ENCODE measurements at regions not wholly inside any gene's neighbourhood (a gene's known extent, or its start where the extent isn't known, plus 50 kb on each side); places are given as distances from the start of the nearest gene placed in this dataset.

DNA sequence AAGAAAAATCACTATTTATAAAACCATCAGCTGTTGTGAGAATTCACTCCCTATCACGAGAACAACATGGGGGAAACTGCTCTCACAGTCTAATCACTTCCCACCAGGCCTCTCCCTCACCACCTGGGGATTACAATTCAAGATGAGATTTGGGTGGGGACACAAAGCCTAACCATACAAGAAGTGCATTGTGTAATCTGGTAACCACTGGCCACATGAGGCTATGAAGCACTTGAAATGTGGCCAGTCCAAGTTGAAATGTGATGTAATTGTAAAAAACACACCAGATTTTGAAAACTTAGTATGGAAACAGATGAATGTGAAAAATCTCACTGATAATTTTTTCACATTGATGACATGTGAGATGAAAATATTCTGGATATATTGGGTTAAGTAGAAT lies 293.8 kb downstream of the TTLL7 start:
- no peak overlapping the region for H3K27ac ChIP-seq
- no peak for DNase-seq
- H3K9me3 ChIP-seq = no peaks in the 10 kb centered on the region
- no peak overlapping the region for H3K4me3 ChIP-seq
- no peaks in the 10 kb centered on the region for H3K27me3 ChIP-seq
- TF ChIP-seq POLR2A (IDR thresholded peaks at IDR 0.05) = no peak
- TF ChIP-seq, protein P1, sequence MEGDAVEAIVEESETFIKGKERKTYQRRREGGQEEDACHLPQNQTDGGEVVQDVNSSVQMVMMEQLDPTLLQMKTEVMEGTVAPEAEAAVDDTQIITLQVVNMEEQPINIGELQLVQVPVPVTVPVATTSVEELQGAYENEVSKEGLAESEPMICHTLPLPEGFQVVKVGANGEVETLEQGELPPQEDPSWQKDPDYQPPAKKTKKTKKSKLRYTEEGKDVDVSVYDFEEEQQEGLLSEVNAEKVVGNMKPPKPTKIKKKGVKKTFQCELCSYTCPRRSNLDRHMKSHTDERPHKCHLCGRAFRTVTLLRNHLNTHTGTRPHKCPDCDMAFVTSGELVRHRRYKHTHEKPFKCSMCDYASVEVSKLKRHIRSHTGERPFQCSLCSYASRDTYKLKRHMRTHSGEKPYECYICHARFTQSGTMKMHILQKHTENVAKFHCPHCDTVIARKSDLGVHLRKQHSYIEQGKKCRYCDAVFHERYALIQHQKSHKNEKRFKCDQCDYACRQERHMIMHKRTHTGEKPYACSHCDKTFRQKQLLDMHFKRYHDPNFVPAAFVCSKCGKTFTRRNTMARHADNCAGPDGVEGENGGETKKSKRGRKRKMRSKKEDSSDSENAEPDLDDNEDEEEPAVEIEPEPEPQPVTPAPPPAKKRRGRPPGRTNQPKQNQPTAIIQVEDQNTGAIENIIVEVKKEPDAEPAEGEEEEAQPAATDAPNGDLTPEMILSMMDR (IDR thresholded peaks at IDR 0.05) = no peak
- no peaks in the 10 kb centered on the region for H3K4me1 ChIP-seq
- intact Hi-C loops (cut with DNase I; ENCODE audit: low total_unique reads) = no loop called here
- H3K36me3 ChIP-seq = no peaks in the 10 kb centered on the region

DNA sequence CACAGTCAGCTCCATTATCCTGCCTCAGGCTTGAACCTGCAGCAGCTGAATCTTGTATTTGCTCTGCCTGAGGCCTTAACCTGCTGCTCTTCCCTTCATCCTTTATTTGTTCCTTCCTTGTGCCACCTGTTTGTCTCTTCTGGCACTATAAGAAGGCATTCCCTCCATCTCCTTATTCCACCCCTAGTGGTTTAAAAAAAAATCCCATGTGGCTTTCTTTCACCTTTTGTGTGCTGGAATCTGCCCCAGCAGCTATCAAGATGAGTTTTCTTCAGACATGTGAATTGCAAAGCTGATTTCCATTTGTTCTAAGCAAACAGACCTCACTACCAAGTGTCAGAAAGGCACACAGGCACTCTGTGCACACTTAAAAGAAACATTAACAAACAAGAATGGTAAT lies 294.6 kb downstream of the TTLL7 start:
- Histone ChIP-seq H3K4me3 (no peak overlapping the region), H3K9me3 (no peaks in the 10 kb centered on the region), H3K36me3 (no peaks in the 10 kb centered on the region), H3K27me3 (no peaks in the 10 kb centered on the region), H3K4me1 (no peaks in the 10 kb centered on the region), H3K27ac (no peak overlapping the region)
- DNase-seq = no peak
- intact Hi-C loops (cut with DNase I; ENCODE audit: low total_unique reads) = no loop called here
- TF ChIP-seq, protein P1 (IDR thresholded peaks at IDR 0.05) = no peak
- TF ChIP-seq POLR2A (IDR thresholded peaks at IDR 0.05) = no peak

DNA sequence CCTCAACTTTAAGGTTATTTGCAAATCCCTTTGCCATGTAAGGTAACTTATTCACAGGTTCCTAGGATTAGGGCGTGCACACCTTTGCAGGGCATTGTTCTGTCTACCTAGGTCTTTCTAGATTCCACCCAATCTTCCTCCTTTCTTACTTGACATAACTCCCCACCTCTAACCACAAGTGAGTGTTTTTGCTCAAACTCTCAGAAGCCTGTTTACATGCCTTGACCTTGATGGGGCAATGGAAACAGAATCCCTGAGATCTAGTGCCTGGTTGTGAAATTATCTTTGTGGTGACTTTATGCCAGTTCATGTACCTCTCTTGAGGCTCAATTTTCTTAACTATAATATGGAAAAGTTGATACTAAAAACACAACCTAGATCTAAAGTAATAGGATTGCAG lies 296.6 kb downstream of the TTLL7 start:
- no peak overlapping the region for H3K27ac ChIP-seq
- intact Hi-C loops (cut with DNase I; ENCODE audit: low total_unique reads) = no loop called here

DNA sequence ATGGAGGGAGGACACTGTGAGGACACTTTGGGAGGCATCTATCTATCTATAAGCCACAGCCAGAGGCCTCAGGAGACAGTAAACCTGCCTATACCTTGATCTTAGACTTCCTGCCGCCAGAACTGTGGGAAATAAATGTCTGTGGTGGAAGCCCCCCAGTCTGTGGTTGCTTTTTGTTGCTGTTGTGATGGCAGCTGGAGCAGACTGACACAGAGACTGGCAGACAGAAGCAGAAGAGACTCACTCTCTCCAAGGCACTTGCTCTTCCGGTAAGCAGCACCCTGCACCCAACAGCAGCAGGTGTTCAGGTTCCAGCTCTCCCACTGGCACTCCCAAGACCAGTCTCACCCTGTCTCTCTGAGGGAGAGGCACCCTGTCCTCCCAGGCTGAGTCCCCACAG lies 297.6 kb downstream of the TTLL7 start:
- Histone ChIP-seq H3K4me1 (no peaks in the 10 kb centered on the region), H3K36me3 (no peaks in the 10 kb centered on the region), H3K9me3 (no peaks in the 10 kb centered on the region), H3K4me3 (no peak overlapping the region), H3K27me3 (no peaks in the 10 kb centered on the region), H3K27ac (no peak overlapping the region)
- intact Hi-C loops (cut with DNase I; ENCODE audit: low total_unique reads) = no loop called here
- no peak for DNase-seq
- no peak for TF ChIP-seq POLR2A (IDR thresholded peaks at IDR 0.05)
- TF ChIP-seq, protein P1 (IDR thresholded peaks at IDR 0.05) = no peak

More for the DNA sequence above, 296.6 kb downstream of the TTLL7 start:
- Histone ChIP-seq H3K27me3 (no peaks in the 10 kb centered on the region), H3K4me1 (no peaks in the 10 kb centered on the region), H3K4me3 (no peak overlapping the region), H3K9me3 (no peaks in the 10 kb centered on the region), H3K36me3 (no peaks in the 10 kb centered on the region)
- TF ChIP-seq, protein P1 (IDR thresholded peaks at IDR 0.05) = no peak
- TF ChIP-seq POLR2A (IDR thresholded peaks at IDR 0.05) = no peak
- DNase-seq = no peak

DNA sequence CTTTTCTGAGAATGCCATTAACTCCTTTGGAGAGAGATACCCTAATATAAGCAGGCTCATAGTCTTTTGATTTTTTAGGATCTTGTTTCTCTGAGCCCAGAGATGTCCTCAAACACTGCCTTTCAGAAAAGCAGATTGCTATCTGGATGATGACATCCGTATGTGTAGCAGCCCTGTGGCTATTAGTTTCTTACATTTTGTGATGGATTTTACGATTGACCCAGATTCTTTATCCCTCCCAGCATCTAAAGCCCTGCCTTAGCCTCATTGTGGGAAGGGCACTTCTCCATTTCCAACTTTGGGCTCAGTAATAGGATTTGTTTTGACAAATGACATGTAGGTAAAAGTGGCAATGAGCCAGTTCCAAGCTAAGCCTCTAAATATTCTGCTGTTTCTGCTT lies 300.3 kb downstream of the TTLL7 start:
- no peak for TF ChIP-seq POLR2A (IDR thresholded peaks at IDR 0.05)
- TF ChIP-seq, protein P1 (IDR thresholded peaks at IDR 0.05) = no peak
- no peaks in the 10 kb centered on the region for H3K4me1 ChIP-seq
- intact Hi-C loops (cut with DNase I; ENCODE audit: low total_unique reads) = no loop called here

More for the DNA sequence above, 300.3 kb downstream of the TTLL7 start:
- no peaks in the 10 kb centered on the region for H3K27me3 ChIP-seq
- no peaks in the 10 kb centered on the region for H3K9me3 ChIP-seq
- no peaks in the 10 kb centered on the region for H3K36me3 ChIP-seq
- no peak overlapping the region for H3K27ac ChIP-seq
- no peak overlapping the region for H3K4me3 ChIP-seq
- no peak for DNase-seq

Data from uterus (tissue), 3 donors.